PFSK-1 (cell line): ENCODE measurements at regions not wholly inside any gene's neighbourhood (a gene's known extent, or its start where the extent isn't known, plus 50 kb on each side); places are given as distances from the start of the nearest gene placed in this dataset.

Experiments used
- FOXP2 ChIP-seq: optimal IDR thresholded peaks from 2 replicates; pipeline ENCODE3; 2011; ENCODE audit warnings: borderline replicate concordance, control low read depth, inconsistent platforms; ENCODE audit not compliant: insufficient read depth; ENCODE audit errors: extremely low read length, extremely low read depth
- POLR2AphosphoS5 ChIP-seq: IDR thresholded peaks from 2 replicates; pipeline ENCODE4 v1.6.1; 2012; ENCODE audit warnings: low read depth, mild to moderate bottlenecking, control low read depth, low read length, moderate library complexity
- REST ChIP-seq, 2 experiments: IDR thresholded peaks; 2 replicates each; pipeline versions ENCODE4 v1.6.1 to v1.8.0; 2011 to 2012; ENCODE audit warnings: low read depth in 2 of 2, low read length in 2 of 2, control low read depth in 1 of 2, inconsistent platforms in 1 of 2, mild to moderate bottlenecking in 1 of 2, moderate library complexity in 1 of 2; ENCODE audit not compliant: insufficient read depth in 1 of 2
- SIN3A ChIP-seq: IDR thresholded peaks from 2 replicates; pipeline ENCODE4 v1.6.1; 2012; ENCODE audit warnings: mild to moderate bottlenecking, low read length, moderate library complexity, borderline replicate concordance; ENCODE audit not compliant: insufficient read depth
- TAF1 ChIP-seq: IDR thresholded peaks from 2 replicates; pipeline ENCODE4 v1.6.1; 2012; ENCODE audit warnings: low read length, control low read depth, borderline replicate concordance; ENCODE audit not compliant: insufficient read depth

- TF ChIP-seq REST (IDR thresholded peaks at IDR 0.05; ENCODE audit: insufficient read depth in 1 of 2, low read depth in 2 of 2, low read length in 2 of 2), result no peak
- no peak for TF ChIP-seq SIN3A
Measured at GRCh38 chr6:149153693-149154092, 163.8 kb upstream of the TAB2 start.

GRCh38 chr6:149154261-149154821 lies 163.2 kb upstream of the TAB2 start:
- TF ChIP-seq POLR2AphosphoS5 (no peak), SIN3A (no peak), REST (IDR thresholded peaks at IDR 0.05; ENCODE audit: insufficient read depth in 1 of 2, low read depth in 2 of 2, low read length in 2 of 2) (no peak), TAF1 (no peak), FOXP2 (no peak)

- no peak for TF ChIP-seq TAF1
- no peak for TF ChIP-seq FOXP2
- no peak for TF ChIP-seq REST (IDR thresholded peaks at IDR 0.05; ENCODE audit: insufficient read depth in 1 of 2, low read depth in 2 of 2, low read length in 2 of 2)
- no peak for TF ChIP-seq SIN3A
- no peak for TF ChIP-seq POLR2AphosphoS5
Measured at GRCh38 chr6:149157126-149157525, 160.4 kb upstream of the TAB2 start.

- TF ChIP-seq REST (IDR thresholded peaks at IDR 0.05; ENCODE audit: insufficient read depth in 1 of 2, low read depth in 2 of 2, low read length in 2 of 2), result no peak
- no peak for TF ChIP-seq POLR2AphosphoS5
- no peak for TF ChIP-seq SIN3A
- TF ChIP-seq FOXP2, result no peak
- no peak for TF ChIP-seq TAF1
Measured at GRCh38 chr6:149158076-149158475, 159.4 kb upstream of the TAB2 start.

GRCh38 chr6:149160943-149161342 lies 156.6 kb upstream of the TAB2 start:
- TF ChIP-seq POLR2AphosphoS5 (no peak), REST (IDR thresholded peaks at IDR 0.05; ENCODE audit: insufficient read depth in 1 of 2, low read depth in 2 of 2, low read length in 2 of 2) (no peak), FOXP2 (no peak), SIN3A (no peak), TAF1 (no peak)
